WTC11 (cell line): ENCODE measurements at regions not wholly inside any gene's neighbourhood (a gene's known extent, or its start where the extent isn't known, plus 50 kb on each side); places are given as distances from the start of the nearest gene placed in this dataset.

Experiments used
- ATAC-seq: fragments of 200-7000 bp; cut with Tn5 transposase; 2 replicates; pipeline ENCODE4 v1.10.0; 2021; ENCODE audit warnings: mild to moderate bottlenecking, moderate library complexity
- CTCF ChIA-PET: fragments of 300-600 bp; sonication (Branson Sonifier 250); formaldehyde crosslinking; loops from one replicate; lab custom pipeline; 2021; ENCODE audit warnings: antibody characterized with exemption; lab: Charles Lee
- POLR2A ChIA-PET: fragments of 350-600 bp; sonication (Branson Sonifier 250); formaldehyde crosslinking; loops from one replicate; lab custom pipeline; 2021; ENCODE audit warnings: antibody characterized with exemption; lab: Charles Lee
- DNase-seq: peaks from one replicate; pipeline ENCODE4 v3.0.0; 2021; ENCODE audit warnings: low spot score
- H3K27ac Mint-ChIP-seq: 2 replicates; pipeline ENCODE4 v1.8.0; 2021; ENCODE audit warnings: mixed read lengths
- H3K27me3 Mint-ChIP-seq: 2 replicates; pipeline ENCODE4 v1.8.0; 2021; ENCODE audit warnings: low read depth, mild to moderate bottlenecking, moderate library complexity, mixed read lengths
- H3K36me3 Mint-ChIP-seq: 2 replicates; pipeline ENCODE4 v1.8.0; 2021; ENCODE audit warnings: mixed read lengths
- H3K4me1 Mint-ChIP-seq: 2 replicates; pipeline ENCODE4 v1.8.0; 2022; ENCODE audit warnings: mixed read lengths
- H3K4me3 Mint-ChIP-seq: 2 replicates; pipeline ENCODE4 v1.8.0; 2021; ENCODE audit warnings: mild to moderate bottlenecking, moderate library complexity, mixed read lengths
- H3K9me3 Mint-ChIP-seq: 2 replicates; pipeline ENCODE4 v1.8.0; 2021; ENCODE audit warnings: mixed read lengths
- AFF4 ChIP-seq: sonication (generic); formaldehyde crosslinking; IDR thresholded peaks from 2 replicates; pipeline ENCODE4 v1.8.1; 2023; ENCODE audit warnings: mild to moderate bottlenecking, missing genetic modification reagents, borderline replicate concordance
- ATF3 ChIP-seq: sonication (generic); formaldehyde crosslinking; conservative IDR thresholded peaks from 2 replicates; pipeline ENCODE4 v1.8.1; 2022; ENCODE audit warnings: mild to moderate bottlenecking, missing genetic modification reagents
- CBFB ChIP-seq: sonication (generic); formaldehyde crosslinking; IDR thresholded peaks from 2 replicates; pipeline ENCODE4 v1.8.1; 2022; ENCODE audit warnings: mild to moderate bottlenecking, low read depth, missing genetic modification reagents
- CREM ChIP-seq: sonication (generic); formaldehyde crosslinking; IDR thresholded peaks from 2 replicates; pipeline ENCODE4 v1.8.1; 2022; ENCODE audit warnings: mild to moderate bottlenecking, missing genetic modification reagents, moderate library complexity
- EMX1 ChIP-seq: fragments of 250-450 bp; sonication (Bioruptor Pico); IDR thresholded peaks from 2 replicates; pipeline ENCODE4 v1.8.0; 2021; ENCODE audit warnings: mild to moderate bottlenecking
- ERG ChIP-seq: fragments of 250-450 bp; sonication (Bioruptor Pico); IDR thresholded peaks from 2 replicates; pipeline ENCODE4 v1.8.0; 2021; ENCODE audit warnings: mild to moderate bottlenecking
- FOXP4 ChIP-seq: sonication (generic); formaldehyde crosslinking; IDR thresholded peaks from 2 replicates; pipeline ENCODE4 v1.8.0; 2022; ENCODE audit warnings: mild to moderate bottlenecking, missing genetic modification reagents
- GABPB1 ChIP-seq: sonication (generic); formaldehyde crosslinking; IDR thresholded peaks from 2 replicates; pipeline ENCODE4 v1.8.1; 2023; ENCODE audit warnings: mild to moderate bottlenecking, missing genetic modification reagents
- JAZF1 ChIP-seq: fragments of 250-450 bp; sonication (Bioruptor Pico); IDR thresholded peaks from 2 replicates; pipeline ENCODE4 v1.9.0; 2021; ENCODE audit warnings: moderate library complexity, mild to moderate bottlenecking, inconsistent platforms
- KAT7 ChIP-seq: sonication (generic); formaldehyde crosslinking; IDR thresholded peaks from 2 replicates; pipeline ENCODE4 v1.8.1; 2023; ENCODE audit warnings: missing genetic modification reagents, mild to moderate bottlenecking, borderline replicate concordance
- MLX ChIP-seq: sonication (generic); formaldehyde crosslinking; IDR thresholded peaks from 2 replicates; pipeline ENCODE4 v1.8.1; 2023; ENCODE audit warnings: mild to moderate bottlenecking, missing genetic modification reagents, moderate library complexity
- OVOL2 ChIP-seq: fragments of 250-450 bp; sonication (Bioruptor Pico); IDR thresholded peaks from 2 replicates; pipeline ENCODE4 v1.9.0; 2021; ENCODE audit warnings: mild to moderate bottlenecking, borderline replicate concordance
- PRRX2 ChIP-seq: fragments of 250-450 bp; sonication (Bioruptor Pico); IDR thresholded peaks from 2 replicates; pipeline ENCODE4 v1.8.0; 2021; ENCODE audit warnings: mild to moderate bottlenecking
- TP53 ChIP-seq: sonication (generic); formaldehyde crosslinking; IDR thresholded peaks from 2 replicates; pipeline ENCODE4 v1.8.1; 2023; ENCODE audit warnings: mild to moderate bottlenecking, missing genetic modification reagents
- ZNF281 ChIP-seq: sonication (generic); formaldehyde crosslinking; IDR thresholded peaks from 2 replicates; pipeline ENCODE4 v1.8.0; 2023; ENCODE audit warnings: mild to moderate bottlenecking, missing genetic modification reagents
- ZNF396 ChIP-seq: fragments of 250-450 bp; sonication (Bioruptor Pico); IDR thresholded peaks from 2 replicates; pipeline ENCODE4 v1.8.0; 2021; ENCODE audit warnings: mild to moderate bottlenecking, moderate library complexity, borderline replicate concordance
- ZNF416 ChIP-seq: fragments of 250-450 bp; sonication (Bioruptor Pico); IDR thresholded peaks from 2 replicates; pipeline ENCODE4 v1.9.0; 2021; ENCODE audit warnings: mild to moderate bottlenecking, inconsistent platforms

GRCh38 chr1:221180704-221181368 is 301.6 kb downstream of the HLX start (continued):
- TF ChIP-seq OVOL2 (CRISPR knock-in tag) (no peak), ZNF416 (CRISPR knock-in tag) (no peak), ERG (CRISPR knock-in tag) (no peak), ZNF281 (CRISPR knock-in tag) (no peak)

- H3K27ac Mint-ChIP-seq = no peak overlapping the region
- no peak overlapping the region for H3K4me3 Mint-ChIP-seq
- DNase-seq = no peak
- peaks cover 7% of the 10 kb centered on the region for H3K4me1 Mint-ChIP-seq
- H3K9me3 Mint-ChIP-seq = no peaks in the 10 kb centered on the region
- no peaks in the 10 kb centered on the region for H3K27me3 Mint-ChIP-seq
- no peaks in the 10 kb centered on the region for H3K36me3 Mint-ChIP-seq
- POLR2A ChIA-PET = no interaction called here
- CTCF ChIA-PET = no interaction called here
- ATAC-seq = no peak
- TF ChIP-seq ERG (CRISPR knock-in tag) (no peak), AFF4 (no peak), ATF3 (CRISPR knock-in tag) (no peak), PRRX2 (CRISPR knock-in tag) (no peak), CBFB (no peak), MLX (CRISPR knock-in tag) (no peak), GABPB1 (no peak), KAT7 (CRISPR knock-in tag) (no peak), ZNF396 (CRISPR knock-in tag) (no peak), FOXP4 (CRISPR knock-in tag) (no peak), JAZF1 (CRISPR knock-in tag) (no peak), EMX1 (CRISPR knock-in tag) (no peak), TP53 (CRISPR knock-in tag) (no peak), CREM (CRISPR knock-in tag) (no peak)
These were observed 303.7 kb downstream of the HLX start for GRCh38 chr1:221182791-221183533.
